ENCODE measurements at regions not wholly inside any gene's neighbourhood (a gene's known extent, or its start where the extent isn't known, plus 50 kb on each side); places are given as distances from the start of the nearest gene placed in this dataset.

DNA sequence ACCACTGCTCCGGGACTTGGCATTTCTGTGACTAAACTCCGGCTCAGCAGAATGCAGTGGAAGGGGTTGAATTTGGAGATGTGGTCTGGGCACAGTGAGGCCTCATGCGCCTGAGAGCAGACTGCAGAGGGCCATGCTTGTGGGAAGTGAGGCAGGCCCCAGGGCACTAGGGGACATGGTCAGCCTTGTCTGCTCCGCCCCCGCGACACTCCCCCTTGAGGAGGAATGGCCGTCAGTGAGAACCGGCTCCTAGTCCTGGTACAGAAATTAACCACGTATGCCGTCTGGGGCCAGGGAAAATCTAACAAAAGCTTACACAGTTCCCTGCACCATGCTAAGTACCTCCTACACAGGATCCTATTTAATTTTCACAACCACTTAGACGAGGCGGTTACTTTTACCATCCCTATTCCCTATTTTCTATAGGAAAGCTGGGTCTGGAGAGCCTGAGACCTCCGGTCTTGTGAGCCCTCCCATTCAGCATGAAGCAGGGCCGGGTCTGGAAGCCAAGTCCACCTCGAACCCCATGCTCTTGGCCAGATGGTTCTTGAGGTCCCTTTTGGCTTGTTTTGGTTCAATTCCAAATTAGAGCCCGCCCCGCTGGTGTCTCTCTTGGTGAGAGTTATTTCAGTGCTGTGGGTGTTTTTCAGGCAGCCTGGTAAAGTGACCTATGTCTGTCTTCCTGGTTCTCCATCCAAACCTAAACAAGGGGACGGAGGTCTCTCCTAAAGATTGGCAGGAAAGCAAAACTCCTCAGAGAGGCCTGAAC lies 87.7 kb upstream of the PITRM1 start:
- TF ChIP-seq POLR2AphosphoS5 (IDR thresholded peaks at IDR 0.05; ENCODE audit: low read depth, low read length) (no peak), TAF1 (IDR thresholded peaks at IDR 0.05; ENCODE audit: borderline replicate concordance, insufficient read depth, low read length) (no peak), SIN3A (IDR thresholded peaks at IDR 0.05; ENCODE audit: borderline replicate concordance, insufficient read depth, low read length) (no peak), FOXP2 (optimal IDR thresholded peaks at IDR 0.05; ENCODE audit: borderline replicate concordance, extremely low read depth, extremely low read length, insufficient read depth) (no peak), REST (IDR thresholded peaks at IDR 0.05; ENCODE audit: insufficient read depth in 1 of 2, low read depth in 2 of 2, low read length in 2 of 2) (no peak)

DNA sequence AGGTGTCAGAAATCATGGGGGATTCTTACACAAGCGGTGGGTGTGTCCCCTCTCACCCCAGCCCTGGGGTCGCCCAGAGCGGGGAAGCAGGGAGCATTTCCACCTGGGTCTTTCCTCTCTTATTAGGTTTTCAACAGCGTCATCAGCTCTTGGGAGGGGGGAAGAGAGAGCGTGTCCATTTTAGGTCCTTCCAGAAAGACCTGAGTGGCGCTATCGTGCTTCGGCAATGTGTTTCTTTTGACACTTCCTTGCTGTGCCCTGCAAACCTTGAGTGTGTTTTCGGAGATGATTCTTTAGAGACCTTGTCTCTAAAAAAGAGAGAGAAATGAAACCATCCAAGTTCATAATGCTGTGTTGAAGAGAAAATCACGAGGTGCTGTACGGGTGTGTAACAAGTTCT lies 86.9 kb upstream of the PITRM1 start:
- TF ChIP-seq REST (IDR thresholded peaks at IDR 0.05; ENCODE audit: insufficient read depth in 1 of 2, low read depth in 2 of 2, low read length in 2 of 2) = no peak
- no peak for TF ChIP-seq SIN3A (IDR thresholded peaks at IDR 0.05; ENCODE audit: borderline replicate concordance, insufficient read depth, low read length)
- no peak for TF ChIP-seq POLR2AphosphoS5 (IDR thresholded peaks at IDR 0.05; ENCODE audit: low read depth, low read length)
- no peak for TF ChIP-seq FOXP2 (optimal IDR thresholded peaks at IDR 0.05; ENCODE audit: borderline replicate concordance, extremely low read depth, extremely low read length, insufficient read depth)
- no peak for TF ChIP-seq TAF1 (IDR thresholded peaks at IDR 0.05; ENCODE audit: borderline replicate concordance, insufficient read depth, low read length)

GRCh38 chr10:3258394-3258793 lies 85.8 kb upstream of the PITRM1 start:
- TF ChIP-seq POLR2AphosphoS5 (IDR thresholded peaks at IDR 0.05; ENCODE audit: low read depth, low read length) (no peak), TAF1 (IDR thresholded peaks at IDR 0.05; ENCODE audit: borderline replicate concordance, insufficient read depth, low read length) (no peak), REST (IDR thresholded peaks at IDR 0.05; ENCODE audit: insufficient read depth in 1 of 2, low read depth in 2 of 2, low read length in 2 of 2) (no peak), FOXP2 (optimal IDR thresholded peaks at IDR 0.05; ENCODE audit: borderline replicate concordance, extremely low read depth, extremely low read length, insufficient read depth) (no peak), SIN3A (IDR thresholded peaks at IDR 0.05; ENCODE audit: borderline replicate concordance, insufficient read depth, low read length) (no peak)

GRCh38 chr10:3255616-3256015 lies 83.0 kb upstream of the PITRM1 start:
- TF ChIP-seq FOXP2 (optimal IDR thresholded peaks at IDR 0.05; ENCODE audit: borderline replicate concordance, extremely low read depth, extremely low read length, insufficient read depth) = no peak
- TF ChIP-seq POLR2AphosphoS5 (IDR thresholded peaks at IDR 0.05; ENCODE audit: low read depth, low read length) = no peak
- TF ChIP-seq REST (IDR thresholded peaks at IDR 0.05; ENCODE audit: insufficient read depth in 1 of 2, low read depth in 2 of 2, low read length in 2 of 2) = no peak
- TF ChIP-seq TAF1 (IDR thresholded peaks at IDR 0.05; ENCODE audit: borderline replicate concordance, insufficient read depth, low read length) = no peak
- no peak for TF ChIP-seq SIN3A (IDR thresholded peaks at IDR 0.05; ENCODE audit: borderline replicate concordance, insufficient read depth, low read length)
